Activated naive CD8-positive, alpha-beta T cell treated with anti-CD3 and anti-CD28 coated beads, Interleukin-2, amount 10 ng/mL, durations not matched to agents 7 days and 5 days (primary cell): ENCODE measurements at regions not wholly inside any gene's neighbourhood (a gene's known extent, or its start where the extent isn't known, plus 50 kb on each side); places are given as distances from the start of the nearest gene placed in this dataset.

ENCODE experiments used
- ATAC-seq: fragments of 150-1000 bp; cut with Tn5 transposase; one replicate; pipeline ENCODE4 v1.10.0; 2021; ENCODE audit warnings: low read depth, moderate library complexity
- POLR2A ChIA-PET: fragments of 350-600 bp; sonication (Branson Sonifier 250); formaldehyde crosslinking; loops from one replicate; lab custom pipeline; 2021; ENCODE audit warnings: antibody characterized with exemption; lab: Charles Lee
- DNase-seq: peaks from one replicate; pipeline ENCODE4 v3.0.0; 2021
- H3K27ac Mint-ChIP-seq: one replicate; pipeline ENCODE4 v1.8.0; 2022; ENCODE audit warnings: mild to moderate bottlenecking, mixed read lengths
- H3K27me3 Mint-ChIP-seq: one replicate; pipeline ENCODE4 v1.8.0; 2022; ENCODE audit warnings: mild to moderate bottlenecking, moderate library complexity, mixed read lengths
- H3K36me3 Mint-ChIP-seq: one replicate; pipeline ENCODE4 v1.8.0; 2021; ENCODE audit warnings: mild to moderate bottlenecking, mixed read lengths
- H3K4me1 Mint-ChIP-seq: one replicate; pipeline ENCODE4 v1.8.0; 2021; ENCODE audit warnings: mixed read lengths
- H3K4me3 Mint-ChIP-seq: one replicate; pipeline ENCODE4 v1.8.0; 2022; ENCODE audit warnings: mild to moderate bottlenecking, moderate library complexity, mixed read lengths
- H3K9me3 Mint-ChIP-seq: one replicate; pipeline ENCODE4 v1.8.0; 2021; ENCODE audit warnings: mixed read lengths

DNA sequence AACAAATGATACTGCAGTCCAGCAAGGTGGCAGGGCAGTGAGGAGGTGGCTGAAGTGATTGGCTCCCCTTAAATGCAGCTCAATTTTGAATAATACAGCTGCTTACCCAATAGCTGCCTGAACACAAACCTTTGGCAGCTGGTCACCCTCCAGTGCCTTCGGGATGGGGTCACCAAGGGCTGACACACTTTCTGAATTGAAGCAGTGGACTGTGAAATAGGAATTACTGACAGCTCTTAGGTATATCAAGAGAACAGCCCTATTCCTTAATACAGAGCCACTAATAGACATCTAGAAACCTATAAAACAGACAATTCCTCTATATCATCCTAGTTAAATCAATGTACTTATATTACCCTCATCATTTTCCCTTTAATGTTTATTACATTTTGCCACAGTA, 474.2 kb upstream of the KIRREL3 start:
- ATAC-seq: no peak
- DNase-seq: no peak
- POLR2A ChIA-PET: no interaction called here

DNA sequence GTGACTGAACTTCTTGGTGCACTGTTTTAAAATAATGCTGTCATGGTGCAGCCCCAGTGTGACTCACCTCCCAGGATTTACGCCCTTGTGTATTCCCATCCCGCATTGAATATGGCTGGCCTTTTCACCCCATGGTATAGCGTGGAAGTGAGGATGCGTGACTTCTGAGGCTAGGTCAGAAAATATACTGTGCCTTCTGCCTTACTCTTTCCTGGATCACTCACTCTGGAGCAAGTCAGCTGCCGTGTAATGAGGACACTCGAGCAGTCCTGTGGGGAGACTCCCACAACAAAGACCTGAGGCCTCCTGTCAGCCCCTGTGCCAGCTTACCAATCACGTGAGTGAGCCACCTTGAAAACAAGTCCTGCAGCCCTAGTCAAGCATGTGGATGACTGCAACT, 471.9 kb upstream of the KIRREL3 start:
- no peaks in the 10 kb centered on the region for H3K4me1 Mint-ChIP-seq
- no peaks in the 10 kb centered on the region for H3K9me3 Mint-ChIP-seq
- H3K36me3 Mint-ChIP-seq: no peaks in the 10 kb centered on the region
- no peak overlapping the region for H3K4me3 Mint-ChIP-seq
- no peak for ATAC-seq
- DNase-seq: no peak
- POLR2A ChIA-PET: no interaction called here
- no peaks in the 10 kb centered on the region for H3K27me3 Mint-ChIP-seq
- H3K27ac Mint-ChIP-seq: no peak overlapping the region

More for the DNA sequence above, 474.2 kb upstream of the KIRREL3 start:
- Mint-ChIP-seq H3K27me3 (no peaks in the 10 kb centered on the region), H3K9me3 (no peaks in the 10 kb centered on the region), H3K4me3 (no peak overlapping the region), H3K27ac (no peak overlapping the region), H3K4me1 (no peaks in the 10 kb centered on the region), H3K36me3 (no peaks in the 10 kb centered on the region)

DNA sequence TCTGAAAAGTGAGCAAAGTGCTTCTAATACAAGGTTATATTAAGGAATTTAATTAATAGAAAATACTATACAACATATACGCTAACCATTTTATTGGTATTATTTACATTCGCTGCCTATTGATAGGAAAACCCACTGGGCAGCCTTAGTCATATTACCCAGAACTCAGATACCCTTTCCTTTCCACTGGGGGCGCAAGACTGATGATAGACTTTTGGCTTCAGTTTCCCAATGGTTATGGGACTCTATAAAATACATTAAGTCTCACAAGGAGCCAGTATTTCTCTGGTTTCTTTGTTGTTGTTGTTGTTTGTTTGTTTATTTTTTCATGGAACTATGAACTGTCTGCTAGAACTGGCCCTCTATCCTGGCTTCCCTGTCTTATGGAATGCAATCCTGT, 471.1 kb upstream of the KIRREL3 start:
- Mint-ChIP-seq H3K27me3 (no peaks in the 10 kb centered on the region), H3K4me3 (no peak overlapping the region), H3K9me3 (no peaks in the 10 kb centered on the region), H3K27ac (no peak overlapping the region), H3K36me3 (no peaks in the 10 kb centered on the region), H3K4me1 (no peaks in the 10 kb centered on the region)
- ATAC-seq (no peak), DNase-seq (no peak)
- POLR2A ChIA-PET: no interaction called here

DNA sequence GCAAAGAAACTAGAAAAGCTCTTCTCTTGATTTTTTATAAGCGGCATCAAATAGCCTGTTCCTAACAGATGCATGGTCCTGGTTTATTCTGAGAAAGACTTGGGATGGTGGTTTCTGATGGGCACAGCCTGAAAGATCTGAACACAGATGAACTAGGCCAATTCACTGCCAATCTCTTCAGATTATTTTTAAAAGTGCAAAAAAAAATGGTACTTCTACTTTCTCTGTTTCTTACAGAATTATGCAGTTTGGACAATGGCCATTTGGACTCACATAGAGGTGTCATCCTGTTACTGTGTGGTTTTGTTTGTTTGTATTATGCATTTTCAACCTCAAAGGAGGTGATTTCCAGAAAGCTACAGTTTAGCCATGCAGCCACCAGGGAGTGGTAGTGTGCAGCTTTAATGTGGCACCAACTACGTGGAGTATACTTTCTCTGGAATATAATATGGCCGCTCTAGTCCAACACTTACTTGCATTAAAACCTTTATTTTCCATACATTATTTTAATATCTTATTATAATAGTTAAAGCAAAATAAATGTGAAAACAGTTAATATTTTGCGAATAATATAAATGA, 469.8 kb upstream of the KIRREL3 start:
- Mint-ChIP-seq H3K27me3 (no peaks in the 10 kb centered on the region), H3K4me1 (no peaks in the 10 kb centered on the region), H3K27ac (no peak overlapping the region), H3K36me3 (no peaks in the 10 kb centered on the region), H3K4me3 (no peak overlapping the region), H3K9me3 (no peaks in the 10 kb centered on the region)
- DNase-seq (no peak), ATAC-seq (no peak)
- POLR2A ChIA-PET: no interaction called here

DNA sequence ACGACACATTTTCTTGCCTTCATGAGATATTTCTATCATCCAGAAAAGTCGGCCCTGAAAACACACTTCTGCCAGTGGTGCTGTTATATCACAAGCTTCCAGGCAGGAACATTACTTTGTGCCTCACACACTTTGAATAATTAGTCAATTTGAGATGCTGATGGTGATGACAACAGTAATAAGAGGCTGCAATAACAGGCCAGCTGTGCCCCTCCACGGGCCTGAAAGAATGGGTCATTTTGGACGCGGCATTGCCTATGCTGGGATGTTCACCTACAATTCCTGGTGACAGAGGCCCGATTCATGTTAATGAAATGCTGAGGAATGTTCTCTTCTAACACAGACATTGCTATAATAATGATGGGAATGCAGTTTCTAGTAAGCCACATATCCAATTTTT, 463.8 kb upstream of the KIRREL3 start:
- Mint-ChIP-seq H3K27me3 (peaks cover 2% of the 10 kb centered on the region), H3K27ac (no peak overlapping the region), H3K4me1 (no peaks in the 10 kb centered on the region), H3K4me3 (no peak overlapping the region), H3K36me3 (no peaks in the 10 kb centered on the region), H3K9me3 (no peaks in the 10 kb centered on the region)
- ATAC-seq (no peak), DNase-seq (no peak)
- POLR2A ChIA-PET: no interaction called here

DNA sequence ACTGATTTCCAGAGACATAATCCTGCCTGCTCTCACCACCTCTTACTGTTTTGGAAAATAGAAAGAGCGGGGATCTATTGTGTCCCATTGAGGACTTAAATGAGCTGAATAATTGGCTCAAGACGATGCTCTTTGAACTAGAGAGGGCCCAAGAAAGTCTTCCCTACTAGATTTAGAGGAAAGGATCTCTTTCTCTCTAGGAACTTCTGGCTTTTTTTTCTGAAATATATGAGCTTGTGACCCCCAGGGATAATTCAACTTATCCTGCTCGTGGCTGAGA, 461.4 kb upstream of the KIRREL3 start:
- Mint-ChIP-seq H3K4me3 (no peak overlapping the region), H3K4me1 (no peaks in the 10 kb centered on the region), H3K27ac (no peak overlapping the region), H3K9me3 (no peaks in the 10 kb centered on the region), H3K36me3 (no peaks in the 10 kb centered on the region), H3K27me3 (peaks cover 2% of the 10 kb centered on the region)
- no peak for ATAC-seq
- no peak for DNase-seq
- POLR2A ChIA-PET: no interaction called here

DNA sequence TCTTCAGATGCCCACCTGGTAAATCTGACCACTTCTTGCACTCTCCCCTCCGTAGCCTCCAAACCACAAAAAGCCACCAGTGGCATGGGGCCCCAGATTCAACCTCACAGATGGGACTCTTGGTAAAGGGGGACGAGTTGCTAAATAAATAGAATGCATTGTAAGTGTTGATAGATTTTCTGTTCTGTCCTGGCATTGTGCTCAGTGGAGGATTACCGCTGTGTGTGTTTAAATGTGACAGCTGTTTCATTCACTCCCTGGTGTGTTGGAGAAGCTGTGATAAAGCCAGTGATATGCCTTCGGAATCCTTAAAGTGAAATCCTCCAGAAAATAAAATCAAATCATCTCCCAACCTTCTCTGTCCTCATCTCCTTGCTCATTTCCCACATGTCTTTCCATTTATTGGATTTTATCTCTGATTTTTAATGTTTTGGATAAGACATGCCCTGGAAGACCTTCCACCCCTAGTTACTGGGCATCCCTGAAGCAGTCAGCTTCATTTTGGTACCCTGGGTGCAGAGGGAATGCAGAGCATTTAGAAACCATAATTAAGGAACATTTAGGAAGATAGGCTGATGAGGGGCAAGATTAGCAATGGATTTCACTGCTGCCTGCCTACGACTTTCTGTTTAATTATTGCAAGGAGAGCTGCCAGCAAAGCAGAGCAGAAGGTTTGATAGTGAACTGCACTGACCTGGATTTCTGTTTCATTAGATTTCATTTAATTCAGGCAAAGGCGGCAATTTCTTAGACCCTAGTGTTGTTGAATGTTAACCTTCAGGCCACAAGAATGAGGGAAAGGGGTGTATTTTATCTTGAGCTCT, 460.9 kb upstream of the KIRREL3 start:
- Mint-ChIP-seq H3K36me3 (no peaks in the 10 kb centered on the region), H3K27ac (no peak overlapping the region), H3K9me3 (no peaks in the 10 kb centered on the region), H3K4me3 (no peak overlapping the region), H3K4me1 (no peaks in the 10 kb centered on the region), H3K27me3 (peaks cover 2% of the 10 kb centered on the region)
- POLR2A ChIA-PET: no interaction called here
- no peak for ATAC-seq
- DNase-seq: no peak

DNA sequence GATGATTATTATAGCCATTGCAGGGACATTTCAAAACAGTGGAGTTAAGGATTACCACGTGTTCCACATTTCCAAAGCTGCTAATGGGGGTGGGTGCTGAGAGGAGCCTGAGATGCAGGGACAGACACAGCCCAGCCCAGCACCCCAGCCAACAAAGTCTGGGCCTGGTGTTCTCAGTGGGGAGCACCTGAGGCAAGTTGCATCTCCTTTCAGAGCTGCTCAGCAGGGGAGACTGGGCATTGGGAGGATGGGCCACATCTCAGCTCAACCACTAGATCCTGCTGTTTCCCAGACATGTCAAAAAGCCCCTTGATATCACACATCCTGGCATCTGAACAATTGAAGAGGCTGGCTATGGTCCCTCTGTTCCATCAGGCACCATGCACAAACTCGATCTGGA, 458.0 kb upstream of the KIRREL3 start:
- H3K36me3 Mint-ChIP-seq: no peaks in the 10 kb centered on the region
- POLR2A ChIA-PET: no interaction called here
- H3K27me3 Mint-ChIP-seq: peaks cover 2% of the 10 kb centered on the region
- H3K4me1 Mint-ChIP-seq: no peaks in the 10 kb centered on the region
- no peak for ATAC-seq
- H3K27ac Mint-ChIP-seq: no peak overlapping the region
- no peaks in the 10 kb centered on the region for H3K9me3 Mint-ChIP-seq
- DNase-seq: no peak
- no peak overlapping the region for H3K4me3 Mint-ChIP-seq

DNA sequence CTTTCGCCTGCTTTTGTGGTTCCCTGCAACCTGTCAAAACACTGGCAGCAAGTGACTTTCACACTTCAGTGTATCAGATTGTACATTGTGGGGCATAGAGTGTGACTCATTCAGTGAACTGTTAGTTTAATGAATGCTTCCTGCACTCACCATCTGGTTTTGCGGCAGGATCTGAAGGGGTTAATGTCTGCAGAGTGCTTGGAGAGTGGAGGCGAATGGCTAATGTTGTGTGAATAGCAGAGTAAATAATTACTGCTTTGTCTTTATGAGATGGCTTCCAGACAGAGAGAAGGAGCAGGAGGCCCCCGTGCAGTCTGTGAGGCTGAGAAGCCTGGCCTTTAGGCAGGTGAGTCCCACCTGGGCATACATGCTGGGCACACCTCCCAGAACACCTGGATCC, 454.3 kb upstream of the KIRREL3 start:
- Mint-ChIP-seq H3K27ac (no peak overlapping the region), H3K27me3 (no peaks in the 10 kb centered on the region), H3K4me1 (no peaks in the 10 kb centered on the region), H3K9me3 (no peaks in the 10 kb centered on the region), H3K4me3 (no peak overlapping the region), H3K36me3 (no peaks in the 10 kb centered on the region)
- POLR2A ChIA-PET: no interaction called here
- ATAC-seq (no peak), DNase-seq (no peak)

DNA sequence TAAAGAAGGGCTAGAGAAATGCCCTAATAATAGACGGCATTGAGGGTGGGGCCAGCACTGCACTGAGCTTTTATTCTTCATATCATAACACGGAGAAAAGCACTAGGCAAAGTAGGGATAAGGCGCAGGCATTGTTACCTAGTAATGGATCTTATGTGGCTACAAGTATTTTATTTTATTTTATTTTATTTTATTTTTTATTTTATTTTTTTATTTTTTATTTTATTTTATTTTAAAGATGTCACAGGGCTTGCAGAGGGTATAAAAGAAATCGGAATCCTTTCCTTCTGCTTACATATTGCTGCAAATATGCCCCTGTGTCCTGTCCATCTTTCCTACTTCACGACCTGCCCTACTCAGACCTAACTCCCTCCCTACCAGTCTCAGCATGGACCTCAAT, 452.0 kb upstream of the KIRREL3 start:
- DNase-seq: no peak

DNA sequence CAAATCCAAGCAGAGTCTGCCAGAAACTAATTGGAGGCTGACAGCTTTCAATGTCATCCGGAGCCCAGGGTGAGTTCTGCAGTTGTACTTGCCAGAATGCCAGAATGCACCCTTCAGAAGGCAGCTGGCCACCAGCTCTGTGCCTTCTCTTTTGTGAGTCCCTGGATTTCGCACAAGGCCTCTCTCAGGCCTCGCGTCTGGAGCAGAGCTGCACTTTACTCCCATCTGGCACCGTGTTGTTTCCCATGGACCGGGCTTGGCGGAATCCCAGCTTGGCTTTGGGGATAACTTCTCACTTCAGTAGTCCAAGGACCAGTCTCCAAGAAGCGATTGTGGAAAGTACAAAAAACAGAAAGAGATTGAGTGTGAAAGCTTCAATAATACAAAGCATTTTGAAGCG, 451.3 kb upstream of the KIRREL3 start:
- no peak for ATAC-seq
- POLR2A ChIA-PET: no interaction called here
- Mint-ChIP-seq H3K4me3 (no peak overlapping the region), H3K4me1 (no peaks in the 10 kb centered on the region), H3K9me3 (no peaks in the 10 kb centered on the region), H3K36me3 (no peaks in the 10 kb centered on the region), H3K27me3 (no peaks in the 10 kb centered on the region), H3K27ac (no peak overlapping the region)
- no peak for DNase-seq

More for the DNA sequence above, 452.0 kb upstream of the KIRREL3 start:
- Mint-ChIP-seq H3K4me1 (no peaks in the 10 kb centered on the region), H3K9me3 (no peaks in the 10 kb centered on the region), H3K36me3 (no peaks in the 10 kb centered on the region), H3K27ac (no peak overlapping the region), H3K27me3 (no peaks in the 10 kb centered on the region), H3K4me3 (no peak overlapping the region)
- POLR2A ChIA-PET: no interaction called here
- no peak for ATAC-seq

DNA sequence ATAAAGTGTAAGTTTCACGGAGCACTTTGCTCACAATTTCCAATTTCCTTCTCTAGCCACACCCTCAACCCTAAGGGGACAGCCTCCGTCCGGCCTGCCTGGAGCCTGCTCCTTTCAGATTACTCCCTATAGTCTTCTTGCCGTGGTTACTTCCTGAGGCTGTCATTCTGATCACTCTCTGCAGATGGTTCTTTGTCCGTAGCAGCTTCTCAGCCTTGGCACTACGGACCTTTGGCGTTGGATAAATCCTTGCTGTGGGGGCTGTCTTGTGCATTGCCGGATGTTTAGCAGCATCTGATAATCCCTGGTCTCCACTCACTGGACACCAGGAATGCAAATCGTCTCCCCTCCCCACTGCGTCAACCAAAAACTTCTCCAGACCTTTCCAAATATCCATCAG, 447.5 kb upstream of the KIRREL3 start:
- no peaks in the 10 kb centered on the region for H3K4me1 Mint-ChIP-seq
- POLR2A ChIA-PET: no interaction called here
- no peaks in the 10 kb centered on the region for H3K27me3 Mint-ChIP-seq
- H3K36me3 Mint-ChIP-seq: no peaks in the 10 kb centered on the region
- no peaks in the 10 kb centered on the region for H3K9me3 Mint-ChIP-seq
- no peak overlapping the region for H3K27ac Mint-ChIP-seq
- no peak overlapping the region for H3K4me3 Mint-ChIP-seq
- no peak for DNase-seq
- no peak for ATAC-seq

DNA sequence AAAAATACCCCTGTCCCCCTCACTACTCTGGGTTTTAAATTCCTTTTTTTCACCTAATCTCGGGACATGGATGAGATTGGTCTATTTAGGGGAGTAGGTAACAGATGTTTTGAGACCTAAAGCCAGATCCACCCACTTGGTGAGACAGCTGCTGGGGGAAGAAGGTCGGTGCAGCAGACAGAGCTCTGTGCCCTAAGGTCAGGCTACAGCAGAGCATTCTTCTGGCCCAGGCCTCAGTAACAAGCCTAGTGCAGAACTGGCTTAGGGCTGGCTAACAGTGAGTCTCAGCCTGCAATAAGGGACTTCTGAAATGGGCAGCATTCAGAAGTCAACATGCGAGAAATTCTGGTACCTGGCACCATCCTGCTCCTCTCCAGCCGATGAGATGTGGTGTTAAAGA, 444.9 kb upstream of the KIRREL3 start:
- ATAC-seq: no peak
- Mint-ChIP-seq H3K36me3 (no peaks in the 10 kb centered on the region), H3K4me1 (no peaks in the 10 kb centered on the region), H3K27me3 (no peaks in the 10 kb centered on the region), H3K9me3 (no peaks in the 10 kb centered on the region), H3K27ac (no peak overlapping the region), H3K4me3 (no peak overlapping the region)
- POLR2A ChIA-PET: no interaction called here
- DNase-seq: no peak

DNA sequence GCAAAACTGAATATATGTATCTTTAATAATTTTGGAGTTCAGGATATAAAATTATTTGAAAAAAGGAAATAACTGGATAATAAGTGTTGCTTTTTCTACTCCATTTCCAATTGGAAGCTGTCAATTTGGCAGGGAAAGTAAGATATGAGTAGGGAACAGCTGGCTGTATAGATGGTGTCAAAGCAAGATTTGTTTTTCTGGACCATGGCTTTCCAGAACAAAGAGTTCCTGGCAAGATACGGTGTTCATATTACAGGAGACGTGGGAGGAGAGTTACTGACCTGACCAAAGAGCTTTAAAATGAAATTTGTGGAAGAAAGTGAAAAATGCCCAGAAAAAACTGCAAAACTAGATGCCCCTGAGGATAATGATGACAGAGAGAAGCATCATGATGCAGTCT, 442.7 kb upstream of the KIRREL3 start:
- POLR2A ChIA-PET: no interaction called here
- no peaks in the 10 kb centered on the region for H3K27me3 Mint-ChIP-seq
- no peak for DNase-seq

More for the DNA sequence above, 442.7 kb upstream of the KIRREL3 start:
- no peak overlapping the region for H3K4me3 Mint-ChIP-seq
- no peak for ATAC-seq
- no peaks in the 10 kb centered on the region for H3K4me1 Mint-ChIP-seq
- H3K9me3 Mint-ChIP-seq: no peaks in the 10 kb centered on the region
- no peak overlapping the region for H3K27ac Mint-ChIP-seq
- H3K36me3 Mint-ChIP-seq: no peaks in the 10 kb centered on the region
